HG03342 (cell line): ENCODE measurements at regions not wholly inside any gene's neighbourhood (a gene's known extent, or its start where the extent isn't known, plus 50 kb on each side); places are given as distances from the start of the nearest gene placed in this dataset.

Experiments used
- ATAC-seq: cut with Tn5 transposase; IDR thresholded peaks from one replicate; pipeline ENCODE4 v1.9.1; 2021; ENCODE audit warnings: mild to moderate bottlenecking, moderate library complexity; ENCODE audit not compliant: unreplicated experiment

- no peak for ATAC-seq
Measured at GRCh38 chr7:84446991-84447480, 252.4 kb upstream of the SEMA3A start.

DNA sequence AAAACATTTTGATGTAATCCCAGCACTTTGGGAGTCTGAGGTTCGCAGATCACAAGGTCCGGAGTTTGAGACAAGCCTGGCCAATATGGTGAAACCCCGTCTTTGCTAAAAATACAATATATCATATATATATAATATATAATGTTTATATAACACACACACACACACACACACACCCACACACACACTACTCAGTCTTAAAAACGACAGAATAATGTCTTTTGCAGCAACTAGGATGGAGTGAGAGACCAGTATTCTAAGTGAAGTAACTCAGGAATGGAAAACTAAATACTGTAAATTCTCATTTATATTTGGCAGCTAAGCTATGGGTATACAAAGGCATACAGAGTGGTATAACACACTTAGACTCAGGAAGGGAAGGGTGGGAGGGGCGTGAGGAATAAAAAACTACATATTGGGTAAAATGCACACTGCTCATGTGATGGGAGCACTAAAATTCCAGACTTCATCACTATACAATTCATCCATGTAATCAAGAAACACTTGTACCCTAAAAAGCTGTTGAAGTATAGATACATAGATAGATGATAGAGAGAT lies 231.2 kb upstream of the SEMA3A start:
- ATAC-seq = no peak

GRCh38 chr7:84422790-84423189 lies 228.2 kb upstream of the SEMA3A start:
- no peak for ATAC-seq

DNA sequence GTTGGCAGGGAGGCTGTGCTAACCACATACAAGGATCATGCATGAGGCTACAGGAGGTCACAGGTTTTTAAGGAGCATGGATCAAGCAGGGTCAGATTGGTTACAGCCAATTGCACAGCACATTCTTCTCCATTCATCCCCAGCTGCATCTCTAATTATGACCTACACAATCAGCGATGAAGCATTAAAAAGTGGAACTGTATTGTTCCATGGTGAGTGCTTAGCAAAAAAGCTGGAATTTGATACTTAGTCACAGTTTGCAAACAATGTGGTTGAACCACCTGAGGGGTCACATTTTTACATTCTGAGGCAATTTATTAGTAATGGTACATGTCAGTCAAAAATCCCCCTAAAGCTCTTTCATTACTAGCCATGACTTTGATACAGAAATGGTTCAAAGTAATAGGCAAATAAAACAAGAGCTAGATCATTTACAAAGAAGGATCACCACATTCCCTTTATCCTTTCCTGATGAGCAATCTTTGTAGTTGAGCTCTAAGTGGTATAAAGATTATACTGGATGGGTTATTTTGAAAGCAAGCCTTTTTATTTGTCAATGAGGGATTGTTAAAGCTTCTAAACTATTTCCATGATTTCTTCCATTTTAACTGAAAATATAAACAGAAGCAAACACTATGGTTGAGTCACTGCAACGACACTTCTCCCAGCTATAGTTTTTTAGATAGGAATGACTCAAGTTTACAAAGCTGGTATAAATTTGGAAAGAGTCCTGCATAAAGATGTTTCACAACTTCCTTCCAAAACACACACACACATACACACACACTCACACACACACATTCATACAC lies 217.8 kb upstream of the SEMA3A start:
- no peak for ATAC-seq

GRCh38 chr7:84399661-84400060 lies 205.1 kb upstream of the SEMA3A start:
- ATAC-seq = no peak

DNA sequence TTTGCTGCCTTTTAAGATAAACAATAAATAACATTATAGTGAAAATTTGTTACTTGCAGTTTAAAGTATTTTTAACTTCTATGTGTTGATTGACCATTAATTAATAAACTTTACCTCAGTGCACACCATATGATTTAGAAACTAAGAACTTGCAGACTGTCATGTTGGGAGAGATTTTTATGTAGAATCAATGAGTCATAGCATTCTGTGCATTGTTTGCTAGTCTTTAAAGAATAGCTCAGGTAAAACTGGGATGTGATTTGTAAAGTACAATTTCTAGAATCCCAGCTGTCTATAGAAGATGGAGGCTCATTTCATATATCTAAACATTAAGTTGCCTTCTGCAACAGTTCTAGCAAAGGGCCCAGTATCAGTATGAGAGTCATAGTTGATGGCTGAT lies 199.6 kb upstream of the SEMA3A start:
- no peak for ATAC-seq

GRCh38 chr7:84393786-84394185 lies 199.2 kb upstream of the SEMA3A start:
- no peak for ATAC-seq

DNA sequence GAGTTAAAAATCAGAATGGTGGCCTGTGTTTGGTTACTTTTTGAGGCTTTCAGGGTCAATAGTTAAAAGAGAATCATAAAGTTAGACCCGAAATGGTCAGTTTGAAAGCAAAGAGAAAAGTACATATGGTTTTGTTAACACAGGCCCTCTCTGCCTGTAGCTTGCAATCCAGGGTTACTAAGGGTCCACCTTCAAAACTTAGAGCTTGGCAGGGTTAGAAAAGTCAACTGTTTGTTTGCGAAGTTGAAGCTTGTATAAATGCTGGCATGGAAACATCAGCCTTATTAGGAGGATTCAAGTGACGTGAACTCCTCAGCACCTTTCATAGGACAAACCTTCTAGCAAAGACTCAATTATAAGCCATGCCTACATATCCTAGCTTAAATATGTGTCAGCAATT lies 196.3 kb upstream of the SEMA3A start:
- no peak for ATAC-seq

- peak; percentile 93 for ATAC-seq
Measured at GRCh38 chr7:84389242-84389641, 194.7 kb upstream of the SEMA3A start.

- ATAC-seq = no peak
Measured at GRCh38 chr7:84387595-84387994, 193.0 kb upstream of the SEMA3A start.

DNA sequence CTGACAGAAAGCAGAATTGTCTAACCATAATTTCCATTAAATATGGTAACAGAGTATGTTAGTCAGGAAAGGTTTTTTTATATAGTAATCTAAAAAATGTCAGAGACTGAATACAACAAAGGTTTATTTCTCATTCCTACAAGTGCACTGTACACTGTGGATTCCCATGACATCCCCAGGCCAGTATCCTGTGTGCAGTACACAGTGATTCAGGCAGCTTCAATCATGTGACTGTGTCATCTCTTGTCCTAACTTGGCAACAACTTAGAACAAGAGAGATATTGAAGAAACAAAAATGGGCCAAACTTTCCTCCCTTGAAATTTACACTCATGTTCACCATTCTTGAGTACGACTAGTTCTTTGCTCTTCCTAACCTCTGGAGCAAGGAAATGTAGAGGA lies 189.8 kb upstream of the SEMA3A start:
- ATAC-seq = no peak

GRCh38 chr7:84379446-84379845 lies 184.9 kb upstream of the SEMA3A start:
- no peak for ATAC-seq

- no peak for ATAC-seq
Measured at GRCh38 chr7:84372712-84373111, 178.1 kb upstream of the SEMA3A start.

GRCh38 chr7:84372155-84372621 lies 177.6 kb upstream of the SEMA3A start:
- no peak for ATAC-seq

- ATAC-seq = no peak
Measured at GRCh38 chr7:84370114-84370513, 175.5 kb upstream of the SEMA3A start.

GRCh38 chr7:84368122-84368521 lies 173.5 kb upstream of the SEMA3A start:
- no peak for ATAC-seq

GRCh38 chr7:84364708-84365107 lies 170.1 kb upstream of the SEMA3A start:
- no peak for ATAC-seq

- no peak for ATAC-seq
Measured at GRCh38 chr7:84363741-84364140, 169.2 kb upstream of the SEMA3A start.

GRCh38 chr7:84362828-84363227 lies 168.2 kb upstream of the SEMA3A start:
- no peak for ATAC-seq

GRCh38 chr7:84362360-84362759 lies 167.8 kb upstream of the SEMA3A start:
- no peak for ATAC-seq

DNA sequence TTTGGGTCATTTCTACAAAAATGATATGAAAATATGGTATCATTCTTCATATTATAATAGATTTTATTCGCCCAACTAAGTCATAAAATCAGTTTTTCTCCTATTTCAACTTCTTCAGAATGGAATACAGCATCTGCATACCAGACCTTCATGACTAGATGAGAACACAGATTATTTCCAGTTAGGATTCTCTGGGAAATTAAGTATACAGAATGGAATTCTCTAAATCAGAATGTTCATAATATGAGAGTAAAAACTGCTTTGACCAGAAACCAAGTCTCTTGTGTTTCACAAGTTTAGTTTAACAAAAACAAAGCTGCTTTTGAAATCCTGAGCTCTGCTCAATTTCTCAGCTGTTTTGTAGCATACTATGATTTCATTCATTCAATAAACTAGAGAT lies 160.3 kb upstream of the SEMA3A start:
- ATAC-seq = no peak

- ATAC-seq = no peak
Measured at GRCh38 chr7:84354030-84354429, 159.4 kb upstream of the SEMA3A start.
